NCI-H82 (cell line): ENCODE measurements at regions not wholly inside any gene's neighbourhood (a gene's known extent, or its start where the extent isn't known, plus 50 kb on each side); places are given as distances from the start of the nearest gene placed in this dataset.

Source experiments
- DNase-seq: peaks from one replicate; lab custom pipeline; 2025; lab: John Stamatoyannopoulos, UW

GRCh38 chr10:128373831-128374230 is 247.6 kb upstream of the MKI67 start:
- DNase-seq = no peak

- no peak for DNase-seq
These were observed 248.9 kb upstream of the MKI67 start for GRCh38 chr10:128375171-128375570.

GRCh38 chr10:128377364-128377987 is 251.3 kb upstream of the MKI67 start:
- DNase-seq = no peak

GRCh38 chr10:128377988-128378387 is 251.8 kb upstream of the MKI67 start:
- no peak for DNase-seq

- DNase-seq = no peak
These were observed 254.7 kb upstream of the MKI67 start for GRCh38 chr10:128380946-128381345.

- no peak for DNase-seq
These were observed 256.0 kb upstream of the MKI67 start for GRCh38 chr10:128382225-128382624.

- no peak for DNase-seq
These were observed 258.6 kb upstream of the MKI67 start for GRCh38 chr10:128384831-128385230.

- no peak for DNase-seq
These were observed 260.0 kb upstream of the MKI67 start for GRCh38 chr10:128386231-128386630.

GRCh38 chr10:128386816-128387604 is 260.8 kb upstream of the MKI67 start:
- DNase-seq = no peak

GRCh38 chr10:128390596-128390995 is 264.4 kb upstream of the MKI67 start:
- DNase-seq = no peak

GRCh38 chr10:128393546-128393945 is 267.3 kb upstream of the MKI67 start:
- DNase-seq = no peak

GRCh38 chr10:128398118-128398517 is 271.9 kb upstream of the MKI67 start:
- DNase-seq = no peak

GRCh38 chr10:128398999-128399398 is 272.8 kb upstream of the MKI67 start:
- no peak for DNase-seq

- no peak for DNase-seq
These were observed 274.3 kb upstream of the MKI67 start for GRCh38 chr10:128400564-128400963.

- DNase-seq = no peak
These were observed 279.2 kb upstream of the MKI67 start for GRCh38 chr10:128405450-128405849.

GRCh38 chr10:128411643-128412042 is 285.4 kb upstream of the MKI67 start:
- no peak for DNase-seq

GRCh38 chr10:128414568-128414967 is 288.3 kb upstream of the MKI67 start:
- DNase-seq = no peak

GRCh38 chr10:128416231-128416630 is 290.0 kb upstream of the MKI67 start:
- DNase-seq = no peak

GRCh38 chr10:128417826-128418225 is 291.6 kb upstream of the MKI67 start:
- no peak for DNase-seq

GRCh38 chr10:128418819-128419218 is 292.6 kb upstream of the MKI67 start:
- DNase-seq = no peak

GRCh38 chr10:128419466-128420019 is 293.3 kb upstream of the MKI67 start:
- no peak for DNase-seq

- no peak for DNase-seq
These were observed 294.4 kb upstream of the MKI67 start for GRCh38 chr10:128420623-128421022.

- DNase-seq = no peak
These were observed 295.3 kb upstream of the MKI67 start for GRCh38 chr10:128421371-128422160.
